H1 (cell line): ENCODE measurements at regions not wholly inside any gene's neighbourhood (a gene's known extent, or its start where the extent isn't known, plus 50 kb on each side); places are given as distances from the start of the nearest gene placed in this dataset.

Experiments used
- CHD7 ChIP-seq: fragments of 300-600 bp; sonication (generic); IDR thresholded peaks from 2 replicates; pipeline ENCODE4 v1.7.1; 2012; ENCODE audit warnings: low read length, moderate library complexity, mild to moderate bottlenecking, inconsistent platforms; ENCODE audit not compliant: insufficient replicate concordance
- SAP30 ChIP-seq: fragments of 300-600 bp; sonication (generic); IDR thresholded peaks from 2 replicates; pipeline ENCODE4 v1.7.1; 2012; ENCODE audit warnings: low read length, moderate library complexity, mild to moderate bottlenecking, inconsistent platforms; ENCODE audit not compliant: insufficient read depth, insufficient replicate concordance

- TF ChIP-seq CHD7: no peak
- TF ChIP-seq SAP30: no peak
Measured at GRCh38 chr12:105436636-105437035, 106.1 kb downstream of the C12orf75 start (continued).
